NB4 (cell line): ENCODE measurements at regions not wholly inside any gene's neighbourhood (a gene's known extent, or its start where the extent isn't known, plus 50 kb on each side); places are given as distances from the start of the nearest gene placed in this dataset.

Source experiments
- DNase-seq: peaks from one replicate; pipeline ENCODE4 v3.0.0; 2010; ENCODE audit warnings: low read depth
- H3K4me3 ChIP-seq: one replicate; pipeline ENCODE4 v1.5.1; 2011; ENCODE audit warnings: mild to moderate bottlenecking, low read depth, low read length, moderate library complexity
- MYC ChIP-seq: IDR thresholded peaks from 2 replicates; pipeline ENCODE4 v1.6.1; 2011; ENCODE audit warnings: low read depth, low read length
- POLR2A ChIP-seq: IDR thresholded peaks from 2 replicates; pipeline ENCODE4 v1.6.1; 2011; ENCODE audit warnings: mild to moderate bottlenecking; ENCODE audit not compliant: insufficient read length; ENCODE audit errors: extremely low read depth
- TF ChIP-seq, protein P1 (sequence below): IDR thresholded peaks from one replicate; pipeline ENCODE4 v1.5.1; 2012; ENCODE audit warnings: low read depth, low read length
- TF ChIP-seq, protein P2 (sequence below): IDR thresholded peaks from 2 replicates; pipeline ENCODE4 v1.6.1; 2011; ENCODE audit warnings: low read depth, low read length

DNA sequence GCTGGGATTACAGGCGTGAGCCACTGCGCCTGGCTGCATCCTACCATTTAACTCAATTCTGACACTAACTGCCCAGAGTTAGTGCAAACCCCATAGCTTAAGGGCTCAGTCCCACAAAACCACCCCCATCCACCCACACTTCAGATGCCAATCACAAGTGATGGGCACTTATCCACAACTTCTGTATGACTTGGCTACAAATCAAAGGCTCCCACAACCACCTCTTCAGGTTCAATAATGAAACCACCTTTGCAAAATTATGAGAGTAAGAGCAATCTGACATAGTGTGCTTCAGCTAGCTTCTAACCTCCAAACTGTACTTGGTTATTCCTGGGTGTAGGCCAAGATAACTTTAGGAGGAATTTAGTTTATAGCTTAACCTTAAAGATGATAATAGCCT, 51.3 kb upstream of the SLC35F5 start:
- TF ChIP-seq, protein P1, sequence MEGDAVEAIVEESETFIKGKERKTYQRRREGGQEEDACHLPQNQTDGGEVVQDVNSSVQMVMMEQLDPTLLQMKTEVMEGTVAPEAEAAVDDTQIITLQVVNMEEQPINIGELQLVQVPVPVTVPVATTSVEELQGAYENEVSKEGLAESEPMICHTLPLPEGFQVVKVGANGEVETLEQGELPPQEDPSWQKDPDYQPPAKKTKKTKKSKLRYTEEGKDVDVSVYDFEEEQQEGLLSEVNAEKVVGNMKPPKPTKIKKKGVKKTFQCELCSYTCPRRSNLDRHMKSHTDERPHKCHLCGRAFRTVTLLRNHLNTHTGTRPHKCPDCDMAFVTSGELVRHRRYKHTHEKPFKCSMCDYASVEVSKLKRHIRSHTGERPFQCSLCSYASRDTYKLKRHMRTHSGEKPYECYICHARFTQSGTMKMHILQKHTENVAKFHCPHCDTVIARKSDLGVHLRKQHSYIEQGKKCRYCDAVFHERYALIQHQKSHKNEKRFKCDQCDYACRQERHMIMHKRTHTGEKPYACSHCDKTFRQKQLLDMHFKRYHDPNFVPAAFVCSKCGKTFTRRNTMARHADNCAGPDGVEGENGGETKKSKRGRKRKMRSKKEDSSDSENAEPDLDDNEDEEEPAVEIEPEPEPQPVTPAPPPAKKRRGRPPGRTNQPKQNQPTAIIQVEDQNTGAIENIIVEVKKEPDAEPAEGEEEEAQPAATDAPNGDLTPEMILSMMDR = no peak
- TF ChIP-seq POLR2A = no peak
- no peak for TF ChIP-seq MYC
- TF ChIP-seq, protein P2, sequence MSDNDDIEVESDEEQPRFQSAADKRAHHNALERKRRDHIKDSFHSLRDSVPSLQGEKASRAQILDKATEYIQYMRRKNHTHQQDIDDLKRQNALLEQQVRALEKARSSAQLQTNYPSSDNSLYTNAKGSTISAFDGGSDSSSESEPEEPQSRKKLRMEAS = no peak
- no peak for DNase-seq
- H3K4me3 ChIP-seq = no peak overlapping the region

DNA sequence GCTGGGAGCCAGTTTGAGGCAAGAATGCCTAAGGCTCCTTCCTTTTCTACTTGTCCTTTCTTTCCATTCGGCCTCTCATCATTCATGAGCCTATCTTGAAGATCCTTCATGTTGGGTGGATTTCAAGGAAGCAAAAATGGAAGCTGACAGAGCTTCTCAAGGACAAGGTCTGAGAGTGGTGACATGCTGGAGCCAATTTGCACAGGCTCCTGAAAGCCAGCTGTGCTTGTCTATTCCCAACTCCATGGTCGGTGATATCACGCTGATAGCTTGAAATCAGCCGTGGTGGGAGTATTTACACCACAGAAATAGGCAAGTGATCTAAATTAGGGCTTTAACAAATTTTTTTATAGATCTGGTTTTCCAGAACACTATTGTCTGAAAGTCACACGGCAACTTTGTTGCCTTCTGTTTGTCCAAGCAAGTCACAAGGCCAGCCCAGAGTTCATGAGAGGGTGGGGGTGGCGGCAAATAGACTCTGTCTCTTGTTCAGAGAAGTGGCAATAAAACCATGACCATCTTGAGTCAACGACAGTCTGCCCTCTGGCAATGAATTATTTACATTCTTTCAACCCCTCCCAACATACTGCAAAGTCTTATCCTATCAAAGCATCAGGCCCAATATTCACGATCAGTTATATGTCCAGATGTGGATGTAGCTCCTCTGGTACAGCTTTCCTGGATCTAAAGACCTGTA, 49.9 kb upstream of the SLC35F5 start:
- H3K4me3 ChIP-seq = no peak overlapping the region
- no peak for TF ChIP-seq POLR2A
- TF ChIP-seq, protein P2 = no peak
- TF ChIP-seq, protein P1 = no peak
- TF ChIP-seq MYC = no peak
- no peak for DNase-seq
